H1 (cell line): ENCODE measurements at regions not wholly inside any gene's neighbourhood (a gene's known extent, or its start where the extent isn't known, plus 50 kb on each side); places are given as distances from the start of the nearest gene placed in this dataset.

Experiments
- BACH1 ChIP-seq: IDR thresholded peaks from 2 replicates; pipeline ENCODE4 v1.6.1; 2012; ENCODE audit warnings: low read length, improper control_type of control experiment
- CTBP2 ChIP-seq: IDR thresholded peaks from 2 replicates; pipeline ENCODE4 v1.7.0; 2011; ENCODE audit warnings: borderline replicate concordance, mild to moderate bottlenecking, moderate library complexity, mixed read lengths, low read length; ENCODE audit not compliant: insufficient read depth, insufficient read length
- JUN ChIP-seq: IDR thresholded peaks from 2 replicates; pipeline ENCODE4 v1.6.1; 2011; ENCODE audit warnings: low read depth, mild to moderate bottlenecking, improper control_type of control experiment, low read length
- RXRA ChIP-seq: IDR thresholded peaks from 2 replicates; pipeline ENCODE4 v1.6.1; 2011; ENCODE audit warnings: low read depth, mild to moderate bottlenecking, low read length, moderate library complexity; ENCODE audit not compliant: insufficient read depth
- TF ChIP-seq, protein P1 (sequence below): IDR thresholded peaks from 2 replicates; pipeline ENCODE4 v1.6.1; 2011; ENCODE audit warnings: low read depth, mild to moderate bottlenecking, low read length; ENCODE audit not compliant: insufficient read depth

GRCh38 chr16:26386096-26386495 lies 680.6 kb upstream of the C16orf82 start (continued):
- TF ChIP-seq CTBP2 (no peak), RXRA (no peak), BACH1 (no peak), JUN (no peak)
- TF ChIP-seq, protein P1, sequence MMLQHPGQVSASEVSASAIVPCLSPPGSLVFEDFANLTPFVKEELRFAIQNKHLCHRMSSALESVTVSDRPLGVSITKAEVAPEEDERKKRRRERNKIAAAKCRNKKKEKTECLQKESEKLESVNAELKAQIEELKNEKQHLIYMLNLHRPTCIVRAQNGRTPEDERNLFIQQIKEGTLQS, result no peak
